ENCODE measurements at regions not wholly inside any gene's neighbourhood (a gene's known extent, or its start where the extent isn't known, plus 50 kb on each side); places are given as distances from the start of the nearest gene placed in this dataset.

- TF ChIP-seq ZBTB49 (CRISPR knock-in tag; IDR thresholded peaks at IDR 0.05; ENCODE audit: borderline replicate concordance) (no peak), MCM3 (IDR thresholded peaks at IDR 0.05) (no peak), RUNX1 (IDR thresholded peaks at IDR 0.05; ENCODE audit: low read depth) (no peak), CLOCK (CRISPR knock-in tag; IDR thresholded peaks at IDR 0.05; ENCODE audit: borderline replicate concordance) (no peak), E2F1 (CRISPR knock-in tag; IDR thresholded peaks at IDR 0.05) (no peak), ZNF121 (CRISPR knock-in tag; conservative IDR thresholded peaks at IDR 0.05) (no peak), MLX (CRISPR knock-in tag; conservative IDR thresholded peaks at IDR 0.05) (no peak), HDAC1 (IDR thresholded peaks at IDR 0.05) (no peak), EZH2 (IDR thresholded peaks at IDR 0.05; ENCODE audit: borderline replicate concordance, low read depth, low read length) (no peak), ZNF609 (CRISPR knock-in tag; IDR thresholded peaks at IDR 0.05; ENCODE audit: borderline replicate concordance) (no peak), NFATC3 (IDR thresholded peaks at IDR 0.05) (no peak), TAF7 (tag; IDR thresholded peaks at IDR 0.05) (no peak), POLR3G (IDR thresholded peaks at IDR 0.05; ENCODE audit: extremely low read depth, insufficient read length, insufficient replicate concordance) (no peak), MTA2 (IDR thresholded peaks at IDR 0.05; ENCODE audit: low read depth) (no peak)
Measured at GRCh38 chr17:21475571-21475970, 99.4 kb downstream of the KCNJ12 start (continued).
